Smooth muscle cell (in vitro differentiated cells): ENCODE measurements at regions not wholly inside any gene's neighbourhood (a gene's known extent, or its start where the extent isn't known, plus 50 kb on each side); places are given as distances from the start of the nearest gene placed in this dataset.
A peak's percentile ranks its signal among the peaks of the same experiment; 100 is the strongest.

Source experiments
- DNase-seq: peaks from one replicate; lab custom pipeline; 2025; ENCODE audit not compliant: unreplicated experiment; lab: John Stamatoyannopoulos, UW
- H2AFZ ChIP-seq: fragments of 200-600 bp; sonication (generic); 2 replicates; pipeline ENCODE4 v1.6.0; 2016; ENCODE audit warnings: antibody characterized with exemption, low read depth, mild to moderate bottlenecking
- H3F3A ChIP-seq: fragments of 200-600 bp; sonication (generic); 2 replicates; pipeline ENCODE4 v1.6.0; 2017; ENCODE audit warnings: antibody characterized with exemption, low read depth
- H3K27ac ChIP-seq: fragments of 200-600 bp; sonication (generic); 2 replicates; pipeline ENCODE4 v1.5.1; 2016; ENCODE audit warnings: low read depth, mild to moderate bottlenecking
- H3K27me3 ChIP-seq: fragments of 200-600 bp; sonication (generic); 2 replicates; pipeline ENCODE4 v1.6.1; 2016; ENCODE audit warnings: low read depth, mild to moderate bottlenecking
- H3K36me3 ChIP-seq: fragments of 200-600 bp; sonication (generic); 2 replicates; pipeline ENCODE4 v1.5.1; 2016; ENCODE audit warnings: low read depth
- H3K4me1 ChIP-seq: fragments of 200-600 bp; sonication (generic); 2 replicates; pipeline ENCODE4 v1.5.1; 2016; ENCODE audit warnings: low read depth
- H3K4me2 ChIP-seq: fragments of 200-600 bp; sonication (generic); 2 replicates; pipeline ENCODE4 v1.6.0; 2016; ENCODE audit warnings: mild to moderate bottlenecking
- H3K4me3 ChIP-seq: fragments of 200-600 bp; sonication (generic); 2 replicates; pipeline ENCODE4 v1.5.1; 2016; ENCODE audit warnings: mild to moderate bottlenecking
- H3K79me2 ChIP-seq: fragments of 200-600 bp; sonication (generic); 2 replicates; pipeline ENCODE4 v1.6.0; 2016; ENCODE audit warnings: low read depth, mild to moderate bottlenecking
- H3K9ac ChIP-seq: fragments of 200-600 bp; sonication (generic); 2 replicates; pipeline ENCODE4 v1.6.0; 2016; ENCODE audit warnings: low read depth
- H3K9me3 ChIP-seq: fragments of 200-600 bp; sonication (generic); replicated peaks from 2 replicates; pipeline ENCODE4 v1.5.1; 2016; ENCODE audit warnings: low read depth
- H4K20me1 ChIP-seq: fragments of 200-600 bp; sonication (generic); 2 replicates; pipeline ENCODE4 v1.6.0; 2016; ENCODE audit warnings: low read depth
- CTCF ChIP-seq: fragments of 200-600 bp; sonication (generic); IDR thresholded peaks from 2 replicates; pipeline ENCODE4 v1.5.1; 2017; ENCODE audit warnings: borderline replicate concordance, mild to moderate bottlenecking, antibody characterized with exemption; ENCODE audit not compliant: insufficient read depth, poor library complexity, severe bottlenecking
- WGBS: methylation state at CpG from one replicate; pipeline ENCODE4 v1.1.7; 2016; ENCODE audit warnings: low lambda C conversion rate; 5-methylcytosine and 5-hydroxymethylcytosine counted together

- Histone ChIP-seq H3K27me3 (no peaks in the 10 kb centered on the region), H3K9ac (no peak overlapping the region), H2AFZ (no peak overlapping the region), H3K4me3 (no peak overlapping the region), H4K20me1 (no peaks in the 10 kb centered on the region), H3K4me2 (no peak overlapping the region), H3K36me3 (no peaks in the 10 kb centered on the region), H3K4me1 (no peaks in the 10 kb centered on the region), H3K27ac (no peak overlapping the region), H3K9me3 (no peaks in the 10 kb centered on the region), H3F3A (no peaks in the 10 kb centered on the region), H3K79me2 (no peaks in the 10 kb centered on the region)
- WGBS, result 73% methylated on average over 1 of the region's 1 CpG
- no peak for TF ChIP-seq CTCF
- no peak for DNase-seq
These were observed 175.1 kb upstream of the GRID2 start for GRCh38 chr4:92128676-92129075.

- no peaks in the 10 kb centered on the region for H3K4me1 ChIP-seq
- WGBS, result 92% methylated on average over 5 of the region's 5 CpGs
- no peaks in the 10 kb centered on the region for H3K79me2 ChIP-seq
- H3K36me3 ChIP-seq, result no peaks in the 10 kb centered on the region
- H3K9ac ChIP-seq, result no peak overlapping the region
- no peaks in the 10 kb centered on the region for H4K20me1 ChIP-seq
- H3F3A ChIP-seq, result no peaks in the 10 kb centered on the region
- H3K27ac ChIP-seq, result no peak overlapping the region
- no peaks in the 10 kb centered on the region for H3K27me3 ChIP-seq
- H3K9me3 ChIP-seq, result no peaks in the 10 kb centered on the region
- no peak overlapping the region for H3K4me3 ChIP-seq
- DNase-seq, result no peak
- no peak overlapping the region for H2AFZ ChIP-seq
- no peak overlapping the region for H3K4me2 ChIP-seq
- TF ChIP-seq CTCF, result no peak
These were observed 174.3 kb upstream of the GRID2 start for GRCh38 chr4:92129408-92129994.

- no peaks in the 10 kb centered on the region for H3K36me3 ChIP-seq
- no peaks in the 10 kb centered on the region for H3K79me2 ChIP-seq
- 88% methylated on average over 3 of the region's 3 CpGs for WGBS
- no peaks in the 10 kb centered on the region for H4K20me1 ChIP-seq
- DNase-seq, result no peak
- peaks cover 4% of the 10 kb centered on the region for H3K9me3 ChIP-seq
- no peaks in the 10 kb centered on the region for H3K4me1 ChIP-seq
- no peaks in the 10 kb centered on the region for H3F3A ChIP-seq
- no peak overlapping the region for H3K27ac ChIP-seq
- no peak overlapping the region for H3K4me2 ChIP-seq
- no peak overlapping the region for H3K9ac ChIP-seq
- TF ChIP-seq CTCF, result no peak
- H3K27me3 ChIP-seq, result no peaks in the 10 kb centered on the region
- no peak overlapping the region for H2AFZ ChIP-seq
- no peak overlapping the region for H3K4me3 ChIP-seq
These were observed 167.3 kb upstream of the GRID2 start for GRCh38 chr4:92136434-92136833.

- Histone ChIP-seq H3K4me3 (no peak overlapping the region), H3F3A (no peaks in the 10 kb centered on the region), H3K36me3 (no peaks in the 10 kb centered on the region), H3K79me2 (no peaks in the 10 kb centered on the region), H3K9me3 (no peaks in the 10 kb centered on the region), H3K4me2 (no peak overlapping the region), H4K20me1 (no peaks in the 10 kb centered on the region), H3K27ac (no peak overlapping the region), H3K27me3 (no peaks in the 10 kb centered on the region), H2AFZ (no peak overlapping the region), H3K4me1 (no peaks in the 10 kb centered on the region), H3K9ac (no peak overlapping the region)
- DNase-seq, result no peak
- TF ChIP-seq CTCF, result peak; percentile 3
- WGBS, result 74% methylated on average over 2 of the region's 2 CpGs
These were observed 140.4 kb upstream of the GRID2 start for GRCh38 chr4:92163348-92163747.
